ENCODE measurements at regions not wholly inside any gene's neighbourhood (a gene's known extent, or its start where the extent isn't known, plus 50 kb on each side); places are given as distances from the start of the nearest gene placed in this dataset.

DNA sequence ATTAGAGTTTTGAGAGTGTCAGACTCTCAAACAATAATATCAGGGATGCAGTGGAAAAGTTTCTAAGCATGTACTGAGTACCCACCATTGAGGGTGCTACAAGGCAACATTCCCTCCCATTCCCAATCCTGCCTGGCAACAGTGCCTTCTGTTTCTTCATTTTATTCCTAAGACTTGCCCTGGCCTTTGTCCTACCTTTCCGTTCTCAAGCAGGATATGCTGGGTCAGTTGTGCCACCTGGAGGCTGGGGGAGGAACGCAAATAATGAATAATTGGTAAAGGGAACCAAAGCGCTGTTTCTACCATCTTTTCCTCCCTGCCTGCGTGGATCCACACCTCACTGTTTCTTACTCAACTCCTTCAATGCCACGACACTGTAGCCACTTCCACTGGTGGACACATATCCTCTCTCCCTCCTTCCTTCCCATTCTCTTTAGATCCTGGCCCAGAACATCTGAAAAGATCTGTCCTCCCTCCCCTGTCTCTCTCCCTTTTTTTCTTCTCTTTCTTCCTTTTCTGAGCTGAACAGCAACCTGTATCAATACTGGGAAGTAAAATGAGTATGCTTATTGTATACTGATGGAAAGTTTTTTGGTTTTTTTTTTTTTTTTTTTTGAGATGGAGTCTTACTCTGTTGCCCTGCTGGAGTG, 149.5 kb downstream of the C9orf152 start (continued):
- TF ChIP-seq MYNN (CRISPR knock-in tag; IDR thresholded peaks at IDR 0.05; ENCODE audit: low read depth): no peak
- TF ChIP-seq ZNF629 (CRISPR knock-in tag; conservative IDR thresholded peaks at IDR 0.05): no peak
- no peak for TF ChIP-seq ZBTB21 (CRISPR knock-in tag; IDR thresholded peaks at IDR 0.05)
- no peak for TF ChIP-seq ZNF224 (CRISPR knock-in tag; IDR thresholded peaks at IDR 0.05)
- TF ChIP-seq ZNF326 (CRISPR knock-in tag; IDR thresholded peaks at IDR 0.05; ENCODE audit: borderline replicate concordance): no peak
- TF ChIP-seq ZNF576 (CRISPR knock-in tag; IDR thresholded peaks at IDR 0.05): no peak
- TF ChIP-seq ZMAT3 (CRISPR knock-in tag; conservative IDR thresholded peaks at IDR 0.05): no peak
- TF ChIP-seq, protein P1, sequence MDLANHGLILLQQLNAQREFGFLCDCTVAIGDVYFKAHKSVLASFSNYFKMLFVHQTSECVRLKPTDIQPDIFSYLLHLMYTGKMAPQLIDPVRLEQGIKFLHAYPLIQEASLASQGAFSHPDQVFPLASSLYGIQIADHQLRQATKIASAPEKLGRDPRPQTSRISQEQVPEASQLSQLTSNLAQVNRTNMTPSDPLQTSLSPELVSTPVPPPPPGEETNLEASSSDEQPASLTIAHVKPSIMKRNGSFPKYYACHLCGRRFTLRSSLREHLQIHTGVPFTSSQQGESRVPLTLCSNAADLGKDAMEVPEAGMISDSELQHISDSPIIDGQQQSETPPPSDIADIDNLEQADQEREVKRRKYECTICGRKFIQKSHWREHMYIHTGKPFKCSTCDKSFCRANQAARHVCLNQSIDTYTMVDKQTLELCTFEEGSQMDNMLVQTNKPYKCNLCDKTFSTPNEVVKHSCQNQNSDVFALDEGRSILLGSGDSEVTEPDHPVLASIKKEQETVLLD (CRISPR knock-in tag; IDR thresholded peaks at IDR 0.05; ENCODE audit: low read depth): no peak
- no peak for TF ChIP-seq HMGA1 (CRISPR knock-in tag; conservative IDR thresholded peaks at IDR 0.05)
- no peak for TF ChIP-seq TEAD2 (CRISPR knock-in tag; IDR thresholded peaks at IDR 0.05)
- peak; percentile 35; the same call in 1 of the 2 replicates for TF ChIP-seq HNF4A (CRISPR knock-in tag; IDR thresholded peaks at IDR 0.05)
- peak; percentile 35; the same call in 1 of the 2 replicates for TF ChIP-seq ETV5 (CRISPR knock-in tag; IDR thresholded peaks at IDR 0.05; ENCODE audit: borderline replicate concordance)
- TF ChIP-seq, protein P2, sequence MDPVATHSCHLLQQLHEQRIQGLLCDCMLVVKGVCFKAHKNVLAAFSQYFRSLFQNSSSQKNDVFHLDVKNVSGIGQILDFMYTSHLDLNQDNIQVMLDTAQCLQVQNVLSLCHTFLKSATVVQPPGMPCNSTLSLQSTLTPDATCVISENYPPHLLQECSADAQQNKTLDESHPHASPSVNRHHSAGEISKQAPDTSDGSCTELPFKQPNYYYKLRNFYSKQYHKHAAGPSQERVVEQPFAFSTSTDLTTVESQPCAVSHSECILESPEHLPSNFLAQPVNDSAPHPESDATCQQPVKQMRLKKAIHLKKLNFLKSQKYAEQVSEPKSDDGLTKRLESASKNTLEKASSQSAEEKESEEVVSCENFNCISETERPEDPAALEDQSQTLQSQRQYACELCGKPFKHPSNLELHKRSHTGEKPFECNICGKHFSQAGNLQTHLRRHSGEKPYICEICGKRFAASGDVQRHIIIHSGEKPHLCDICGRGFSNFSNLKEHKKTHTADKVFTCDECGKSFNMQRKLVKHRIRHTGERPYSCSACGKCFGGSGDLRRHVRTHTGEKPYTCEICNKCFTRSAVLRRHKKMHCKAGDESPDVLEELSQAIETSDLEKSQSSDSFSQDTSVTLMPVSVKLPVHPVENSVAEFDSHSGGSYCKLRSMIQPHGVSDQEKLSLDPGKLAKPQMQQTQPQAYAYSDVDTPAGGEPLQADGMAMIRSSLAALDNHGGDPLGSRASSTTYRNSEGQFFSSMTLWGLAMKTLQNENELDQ (CRISPR knock-in tag; IDR thresholded peaks at IDR 0.05; ENCODE audit: borderline replicate concordance): no peak
- no peak for TF ChIP-seq ZNF446 (CRISPR knock-in tag; IDR thresholded peaks at IDR 0.05)
- TF ChIP-seq, protein P3, sequence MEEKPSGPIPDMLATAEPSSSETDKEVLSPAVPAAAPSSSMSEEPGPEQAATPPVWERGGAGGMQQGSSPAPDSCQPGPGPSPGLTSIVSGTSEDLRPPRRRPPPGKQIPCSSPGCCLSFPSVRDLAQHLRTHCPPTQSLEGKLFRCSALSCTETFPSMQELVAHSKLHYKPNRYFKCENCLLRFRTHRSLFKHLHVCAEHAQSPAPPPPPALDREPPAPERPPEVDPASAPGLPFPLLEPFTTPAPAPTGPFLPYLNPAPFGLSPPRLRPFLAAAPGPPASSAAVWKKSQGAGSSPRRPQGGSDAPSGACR (CRISPR knock-in tag; IDR thresholded peaks at IDR 0.05): no peak
- TF ChIP-seq, protein P4, sequence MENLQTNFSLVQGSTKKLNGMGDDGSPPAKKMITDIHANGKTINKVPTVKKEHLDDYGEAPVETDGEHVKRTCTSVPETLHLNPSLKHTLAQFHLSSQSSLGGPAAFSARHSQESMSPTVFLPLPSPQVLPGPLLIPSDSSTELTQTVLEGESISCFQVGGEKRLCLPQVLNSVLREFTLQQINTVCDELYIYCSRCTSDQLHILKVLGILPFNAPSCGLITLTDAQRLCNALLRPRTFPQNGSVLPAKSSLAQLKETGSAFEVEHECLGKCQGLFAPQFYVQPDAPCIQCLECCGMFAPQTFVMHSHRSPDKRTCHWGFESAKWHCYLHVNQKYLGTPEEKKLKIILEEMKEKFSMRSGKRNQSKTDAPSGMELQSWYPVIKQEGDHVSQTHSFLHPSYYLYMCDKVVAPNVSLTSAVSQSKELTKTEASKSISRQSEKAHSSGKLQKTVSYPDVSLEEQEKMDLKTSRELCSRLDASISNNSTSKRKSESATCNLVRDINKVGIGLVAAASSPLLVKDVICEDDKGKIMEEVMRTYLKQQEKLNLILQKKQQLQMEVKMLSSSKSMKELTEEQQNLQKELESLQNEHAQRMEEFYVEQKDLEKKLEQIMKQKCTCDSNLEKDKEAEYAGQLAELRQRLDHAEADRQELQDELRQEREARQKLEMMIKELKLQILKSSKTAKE (CRISPR knock-in tag; IDR thresholded peaks at IDR 0.05; ENCODE audit: borderline replicate concordance): no peak
- TF ChIP-seq ZNF225 (CRISPR knock-in tag; IDR thresholded peaks at IDR 0.05): no peak
- no peak for TF ChIP-seq AKNA (CRISPR knock-in tag; IDR thresholded peaks at IDR 0.05; ENCODE audit: borderline replicate concordance)
